DMS79 (cell line): ENCODE measurements at regions not wholly inside any gene's neighbourhood (a gene's known extent, or its start where the extent isn't known, plus 50 kb on each side); places are given as distances from the start of the nearest gene placed in this dataset.

Experiments used
- DNase-seq: peaks from one replicate; lab custom pipeline; 2025; lab: John Stamatoyannopoulos, UW

- DNase-seq, result no peak
These were observed 497.0 kb downstream of the FSCB start for GRCh38 chr14:44010071-44010470.

GRCh38 chr14:44009642-44010041 is 497.4 kb downstream of the FSCB start:
- DNase-seq, result no peak

GRCh38 chr14:43988989-43989388 is 518.1 kb downstream of the FSCB start:
- DNase-seq, result no peak

- no peak for DNase-seq
These were observed 523.4 kb downstream of the FSCB start for GRCh38 chr14:43983721-43984120.

GRCh38 chr14:43981135-43981768 is 525.8 kb downstream of the FSCB start:
- DNase-seq, result no peak

- DNase-seq, result no peak
These were observed 550.3 kb downstream of the FSCB start for GRCh38 chr14:43956741-43957140.

GRCh38 chr14:43949400-43949799 is 557.7 kb downstream of the FSCB start:
- DNase-seq, result no peak

GRCh38 chr14:43939836-43940235 is 567.2 kb downstream of the FSCB start:
- no peak for DNase-seq

- DNase-seq, result no peak
These were observed 568.3 kb downstream of the FSCB start for GRCh38 chr14:43938588-43939281.

GRCh38 chr14:43937001-43937400 is 570.1 kb downstream of the FSCB start:
- DNase-seq, result no peak

- no peak for DNase-seq
These were observed 573.0 kb downstream of the FSCB start for GRCh38 chr14:43934102-43934501.

- no peak for DNase-seq
These were observed 592.9 kb downstream of the FSCB start for GRCh38 chr14:43914041-43914693.

- DNase-seq, result no peak
These were observed 603.9 kb downstream of the FSCB start for GRCh38 chr14:43903209-43903608.

GRCh38 chr14:43901911-43902673 is 605.0 kb downstream of the FSCB start:
- peak; percentile 70 for DNase-seq

GRCh38 chr14:43900173-43900655 is 606.9 kb downstream of the FSCB start:
- DNase-seq, result no peak

- DNase-seq, result no peak
These were observed 608.4 kb downstream of the FSCB start for GRCh38 chr14:43898687-43899086.

GRCh38 chr14:43896044-43896443 is 611.0 kb downstream of the FSCB start:
- no peak for DNase-seq

- no peak for DNase-seq
These were observed 612.5 kb downstream of the FSCB start for GRCh38 chr14:43894534-43894933.

GRCh38 chr14:43887523-43887922 is 619.6 kb downstream of the FSCB start:
- DNase-seq, result no peak

- DNase-seq, result no peak
These were observed 629.6 kb downstream of the FSCB start for GRCh38 chr14:43877351-43877960.

GRCh38 chr14:43872752-43873655 is 634.1 kb downstream of the FSCB start:
- no peak for DNase-seq
